ENCODE measurements at regions not wholly inside any gene's neighbourhood (a gene's known extent, or its start where the extent isn't known, plus 50 kb on each side); places are given as distances from the start of the nearest gene placed in this dataset.

DNA sequence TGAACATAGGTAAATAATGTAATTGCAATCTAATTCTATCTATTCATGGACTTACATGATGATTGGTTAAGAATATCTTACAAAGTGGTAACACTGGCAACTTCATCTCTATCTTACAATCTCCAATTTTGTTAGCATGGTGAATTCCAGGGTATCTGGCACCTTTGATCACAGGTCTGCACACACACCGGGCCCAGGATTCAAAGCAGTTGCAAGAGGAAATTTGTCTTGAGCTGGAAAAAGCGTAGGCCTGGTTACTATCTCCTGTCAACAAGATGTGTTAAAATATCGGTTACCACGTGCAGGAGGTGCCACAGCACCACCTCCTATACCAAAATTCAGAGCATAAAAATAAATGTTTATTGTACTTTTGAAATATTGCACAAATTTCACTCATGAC lies 2428.4 kb downstream of the PCDH9 start:
- TF ChIP-seq EHMT2 (IDR thresholded peaks at IDR 0.05; ENCODE audit: borderline replicate concordance, low read depth, low read length) (no peak), NFIC (IDR thresholded peaks at IDR 0.05; ENCODE audit: low read length) (no peak), KDM5B (CRISPR knock-in tag; IDR thresholded peaks at IDR 0.05; ENCODE audit: borderline replicate concordance) (no peak), ZSCAN9 (CRISPR knock-in tag; IDR thresholded peaks at IDR 0.05; ENCODE audit: borderline replicate concordance) (no peak), IKZF1 (IDR thresholded peaks at IDR 0.05) (no peak), NR3C1 (CRISPR knock-in tag; IDR thresholded peaks at IDR 0.05) (no peak), KAT8 (CRISPR knock-in tag; IDR thresholded peaks at IDR 0.05) (no peak), SP1 (IDR thresholded peaks at IDR 0.05) (no peak), SP1 (CRISPR knock-in tag; IDR thresholded peaks at IDR 0.05) (no peak), HNRNPLL (IDR thresholded peaks at IDR 0.05; ENCODE audit: low read depth, low read length, poor library complexity, severe bottlenecking) (no peak), ZNF326 (CRISPR knock-in tag; IDR thresholded peaks at IDR 0.05; ENCODE audit: borderline replicate concordance) (no peak)
- TF ChIP-seq, protein P1, sequence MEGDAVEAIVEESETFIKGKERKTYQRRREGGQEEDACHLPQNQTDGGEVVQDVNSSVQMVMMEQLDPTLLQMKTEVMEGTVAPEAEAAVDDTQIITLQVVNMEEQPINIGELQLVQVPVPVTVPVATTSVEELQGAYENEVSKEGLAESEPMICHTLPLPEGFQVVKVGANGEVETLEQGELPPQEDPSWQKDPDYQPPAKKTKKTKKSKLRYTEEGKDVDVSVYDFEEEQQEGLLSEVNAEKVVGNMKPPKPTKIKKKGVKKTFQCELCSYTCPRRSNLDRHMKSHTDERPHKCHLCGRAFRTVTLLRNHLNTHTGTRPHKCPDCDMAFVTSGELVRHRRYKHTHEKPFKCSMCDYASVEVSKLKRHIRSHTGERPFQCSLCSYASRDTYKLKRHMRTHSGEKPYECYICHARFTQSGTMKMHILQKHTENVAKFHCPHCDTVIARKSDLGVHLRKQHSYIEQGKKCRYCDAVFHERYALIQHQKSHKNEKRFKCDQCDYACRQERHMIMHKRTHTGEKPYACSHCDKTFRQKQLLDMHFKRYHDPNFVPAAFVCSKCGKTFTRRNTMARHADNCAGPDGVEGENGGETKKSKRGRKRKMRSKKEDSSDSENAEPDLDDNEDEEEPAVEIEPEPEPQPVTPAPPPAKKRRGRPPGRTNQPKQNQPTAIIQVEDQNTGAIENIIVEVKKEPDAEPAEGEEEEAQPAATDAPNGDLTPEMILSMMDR (CRISPR knock-in tag; IDR thresholded peaks at IDR 0.05): no peak
- TF ChIP-seq, protein P2, sequence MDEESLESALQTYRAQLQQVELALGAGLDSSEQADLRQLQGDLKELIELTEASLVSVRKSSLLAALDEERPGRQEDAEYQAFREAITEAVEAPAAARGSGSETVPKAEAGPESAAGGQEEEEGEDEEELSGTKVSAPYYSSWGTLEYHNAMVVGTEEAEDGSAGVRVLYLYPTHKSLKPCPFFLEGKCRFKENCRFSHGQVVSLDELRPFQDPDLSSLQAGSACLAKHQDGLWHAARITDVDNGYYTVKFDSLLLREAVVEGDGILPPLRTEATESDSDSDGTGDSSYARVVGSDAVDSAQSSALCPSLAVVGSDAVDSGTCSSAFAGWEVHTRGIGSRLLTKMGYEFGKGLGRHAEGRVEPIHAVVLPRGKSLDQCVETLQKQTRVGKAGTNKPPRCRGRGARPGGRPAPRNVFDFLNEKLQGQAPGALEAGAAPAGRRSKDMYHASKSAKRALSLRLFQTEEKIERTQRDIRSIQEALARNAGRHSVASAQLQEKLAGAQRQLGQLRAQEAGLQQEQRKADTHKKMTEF (CRISPR knock-in tag; IDR thresholded peaks at IDR 0.05): no peak
- TF ChIP-seq, protein P3, sequence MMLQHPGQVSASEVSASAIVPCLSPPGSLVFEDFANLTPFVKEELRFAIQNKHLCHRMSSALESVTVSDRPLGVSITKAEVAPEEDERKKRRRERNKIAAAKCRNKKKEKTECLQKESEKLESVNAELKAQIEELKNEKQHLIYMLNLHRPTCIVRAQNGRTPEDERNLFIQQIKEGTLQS (CRISPR knock-in tag; IDR thresholded peaks at IDR 0.05): no peak
